Ishikawa (cell line): ENCODE measurements at regions not wholly inside any gene's neighbourhood (a gene's known extent, or its start where the extent isn't known, plus 50 kb on each side); places are given as distances from the start of the nearest gene placed in this dataset.

ENCODE experiments used
- CEBPB ChIP-seq: IDR thresholded peaks from 2 replicates; pipeline ENCODE4 v1.6.1; 2012
- CREB1 ChIP-seq: IDR thresholded peaks from 2 replicates; pipeline ENCODE4 v1.6.1; 2012; ENCODE audit warnings: low read depth
- EGR1 ChIP-seq: IDR thresholded peaks from 2 replicates; pipeline ENCODE4 v1.6.1; 2012
- EP300 ChIP-seq: IDR thresholded peaks from 2 replicates; pipeline ENCODE4 v1.6.1; 2012; ENCODE audit warnings: borderline replicate concordance
- FOXM1 ChIP-seq: IDR thresholded peaks from 2 replicates; pipeline ENCODE4 v1.6.1; 2012; ENCODE audit warnings: low read depth, borderline replicate concordance
- MAX ChIP-seq: IDR thresholded peaks from 2 replicates; pipeline ENCODE4 v1.6.1; 2012
- NFIC ChIP-seq: IDR thresholded peaks from 2 replicates; pipeline ENCODE4 v1.6.1; 2012
- RAD21 ChIP-seq: IDR thresholded peaks from 2 replicates; pipeline ENCODE4 v1.6.1; 2012; ENCODE audit warnings: low read depth
- REST ChIP-seq: IDR thresholded peaks from 2 replicates; pipeline ENCODE4 v1.6.1; 2012; ENCODE audit warnings: low read depth, mild to moderate bottlenecking
- TAF1 ChIP-seq: IDR thresholded peaks from 2 replicates; pipeline ENCODE4 v1.6.1; 2012; ENCODE audit warnings: low read depth, mild to moderate bottlenecking
- TCF12 ChIP-seq: IDR thresholded peaks from 2 replicates; pipeline ENCODE4 v1.6.1; 2012; ENCODE audit warnings: low read depth
- TEAD4 ChIP-seq: IDR thresholded peaks from 2 replicates; pipeline ENCODE4 v1.6.1; 2012
- USF1 ChIP-seq: IDR thresholded peaks from 2 replicates; pipeline ENCODE4 v1.6.1; 2012
- YY1 ChIP-seq: IDR thresholded peaks from 2 replicates; pipeline ENCODE4 v1.6.1; 2012; ENCODE audit warnings: low read depth
- ZBTB7A ChIP-seq: IDR thresholded peaks from 2 replicates; pipeline ENCODE4 v1.6.1; 2012; ENCODE audit warnings: low read depth

DNA sequence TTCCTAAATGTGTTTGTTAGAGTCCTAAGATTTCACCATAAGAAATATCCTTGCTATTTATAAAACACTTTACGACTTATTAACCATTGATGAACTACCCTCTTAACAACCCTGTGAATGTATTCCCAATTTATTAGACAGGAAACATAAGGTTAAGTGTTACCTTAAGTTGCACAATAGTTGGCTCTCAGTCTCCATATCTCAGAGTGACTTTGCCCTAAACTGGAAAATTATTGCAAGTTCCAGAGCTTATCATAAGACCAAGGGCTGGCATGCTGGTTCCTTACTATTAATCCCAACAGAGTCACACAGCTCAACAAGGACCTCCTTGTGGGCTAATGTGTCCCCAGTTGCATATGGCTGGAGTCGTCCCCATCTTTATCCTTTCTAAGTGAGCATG, 165.8 kb downstream of the INSIG2 start:
- TF ChIP-seq YY1 (no peak), MAX (no peak), EGR1 (no peak), RAD21 (no peak), CEBPB (no peak), TCF12 (no peak), REST (no peak), CREB1 (no peak), ZBTB7A (no peak), USF1 (no peak), TEAD4 (no peak), TAF1 (no peak), EP300 (no peak), FOXM1 (no peak), NFIC (no peak)

DNA sequence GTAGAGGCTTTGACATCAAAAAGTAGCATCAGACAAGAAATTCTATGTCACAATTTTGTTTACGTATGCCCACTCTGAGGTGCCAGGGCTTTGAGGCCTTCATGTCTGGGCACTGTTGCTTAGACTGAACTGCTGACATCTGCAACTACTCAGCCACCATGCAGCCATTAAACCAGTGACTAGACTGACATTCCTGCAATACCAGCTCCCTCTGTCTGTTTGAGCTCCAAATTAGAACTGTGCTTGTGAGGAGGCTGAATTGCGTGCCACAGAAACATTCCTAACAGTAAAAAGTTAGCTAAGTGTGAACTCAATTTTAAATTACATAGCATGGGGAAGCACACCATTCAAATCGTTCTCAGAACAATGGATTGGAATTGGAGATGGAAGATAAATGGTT, 163.2 kb downstream of the INSIG2 start:
- no peak for TF ChIP-seq TCF12
- TF ChIP-seq REST: no peak
- no peak for TF ChIP-seq ZBTB7A
- TF ChIP-seq MAX: no peak
- no peak for TF ChIP-seq NFIC
- TF ChIP-seq EGR1: no peak
- no peak for TF ChIP-seq USF1
- TF ChIP-seq EP300: no peak
- TF ChIP-seq CEBPB: no peak
- TF ChIP-seq CREB1: no peak
- no peak for TF ChIP-seq YY1
- no peak for TF ChIP-seq TEAD4

- no peak for TF ChIP-seq REST
- TF ChIP-seq ZBTB7A: no peak
- no peak for TF ChIP-seq EP300
- TF ChIP-seq CEBPB: no peak
- TF ChIP-seq EGR1: no peak
- TF ChIP-seq MAX: no peak
- TF ChIP-seq YY1: no peak
- no peak for TF ChIP-seq CREB1
- no peak for TF ChIP-seq TAF1
- TF ChIP-seq USF1: no peak
- no peak for TF ChIP-seq TCF12
- TF ChIP-seq TEAD4: no peak
- no peak for TF ChIP-seq FOXM1
- no peak for TF ChIP-seq NFIC
- TF ChIP-seq RAD21: no peak
Measured at GRCh38 chr2:118250463-118250862, 162.2 kb downstream of the INSIG2 start.

DNA sequence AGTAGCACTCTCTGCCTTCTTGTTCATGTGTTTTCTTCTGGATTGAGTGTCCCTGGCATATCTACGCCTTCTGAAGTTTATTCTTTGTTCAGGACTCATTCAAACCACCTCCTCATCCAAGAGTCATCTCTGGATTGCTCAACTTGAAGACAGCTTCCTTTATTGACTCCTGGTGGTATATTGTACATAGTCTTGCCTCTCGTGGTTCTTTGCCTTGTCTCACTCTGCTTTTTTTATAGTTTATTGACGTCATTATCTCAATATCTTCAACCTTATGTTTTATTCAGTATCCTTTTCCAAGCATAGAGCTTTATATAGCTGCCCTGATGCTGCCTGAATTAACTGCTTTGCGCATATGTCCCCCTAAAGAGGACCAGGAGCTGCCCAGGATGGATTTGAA, 161.7 kb downstream of the INSIG2 start:
- TF ChIP-seq USF1: no peak
